Cerebellar cortex (tissue), 1 donor: ENCODE measurements at regions not wholly inside any gene's neighbourhood (a gene's known extent, or its start where the extent isn't known, plus 50 kb on each side); places are given as distances from the start of the nearest gene placed in this dataset.

Experiments
- DNase-seq: peaks from one replicate; pipeline ENCODE4 v3.0.0-alpha.2; 2015; ENCODE audit warnings: low spot score

GRCh38 chr11:30735946-30736345 lies 149.8 kb upstream of the MPPED2 start:
- DNase-seq = no peak

GRCh38 chr11:30733748-30734147 lies 147.6 kb upstream of the MPPED2 start:
- no peak for DNase-seq

- DNase-seq = no peak
Measured at GRCh38 chr11:30730011-30730410, 143.9 kb upstream of the MPPED2 start.

GRCh38 chr11:30729187-30729713 lies 143.1 kb upstream of the MPPED2 start:
- DNase-seq = no peak

- DNase-seq = no peak
Measured at GRCh38 chr11:30725645-30726195, 139.6 kb upstream of the MPPED2 start.

- no peak for DNase-seq
Measured at GRCh38 chr11:30724274-30724673, 138.1 kb upstream of the MPPED2 start.

- no peak for DNase-seq
Measured at GRCh38 chr11:30719371-30719770, 133.2 kb upstream of the MPPED2 start.

GRCh38 chr11:30717641-30718040 lies 131.5 kb upstream of the MPPED2 start:
- DNase-seq = no peak

GRCh38 chr11:30717009-30717408 lies 130.9 kb upstream of the MPPED2 start:
- DNase-seq = no peak

- DNase-seq = no peak
Measured at GRCh38 chr11:30712749-30713148, 126.6 kb upstream of the MPPED2 start.

- DNase-seq = no peak
Measured at GRCh38 chr11:30710221-30710620, 124.1 kb upstream of the MPPED2 start.

- DNase-seq = no peak
Measured at GRCh38 chr11:30707110-30707509, 121.0 kb upstream of the MPPED2 start.

GRCh38 chr11:30705913-30706675 lies 119.9 kb upstream of the MPPED2 start:
- DNase-seq = no peak

GRCh38 chr11:30698425-30698824 lies 112.3 kb upstream of the MPPED2 start:
- DNase-seq = no peak

GRCh38 chr11:30697032-30697431 lies 110.9 kb upstream of the MPPED2 start:
- no peak for DNase-seq

- DNase-seq = no peak
Measured at GRCh38 chr11:30684772-30685171, 98.6 kb upstream of the MPPED2 start.

- no peak for DNase-seq
Measured at GRCh38 chr11:30683176-30683575, 97.0 kb upstream of the MPPED2 start.

- no peak for DNase-seq
Measured at GRCh38 chr11:30666817-30667216, 80.7 kb upstream of the MPPED2 start.

- no peak for DNase-seq
Measured at GRCh38 chr11:30665067-30665466, 78.9 kb upstream of the MPPED2 start.

GRCh38 chr11:30653606-30654005 lies 67.5 kb upstream of the MPPED2 start:
- no peak for DNase-seq

GRCh38 chr11:30652801-30653200 lies 66.6 kb upstream of the MPPED2 start:
- DNase-seq = no peak

- no peak for DNase-seq
Measured at GRCh38 chr11:30650266-30650665, 64.1 kb upstream of the MPPED2 start.
